ENCODE measurements at regions not wholly inside any gene's neighbourhood (a gene's known extent, or its start where the extent isn't known, plus 50 kb on each side); places are given as distances from the start of the nearest gene placed in this dataset.

GRCh38 chr20:56697476-56697875 is 68.4 kb downstream of the TFAP2C start:
- no peaks in the 10 kb centered on the region for H3K4me1 ChIP-seq
- no peaks in the 10 kb centered on the region for H3K27me3 ChIP-seq
- no peak for DNase-seq (ENCODE audit: low spot score in 2 of 2)
- no peak overlapping the region for H3K4me3 ChIP-seq
- intact Hi-C loops (cut with DNase I), result no loop called here
- no peaks in the 10 kb centered on the region for H3K9me3 ChIP-seq
- no peaks in the 10 kb centered on the region for H3K36me3 ChIP-seq
- no peak for TF ChIP-seq CTCF (IDR thresholded peaks at IDR 0.05)
- no peak overlapping the region for H3K27ac ChIP-seq

GRCh38 chr20:56698297-56698696 is 69.2 kb downstream of the TFAP2C start:
- Histone ChIP-seq H3K36me3 (no peaks in the 10 kb centered on the region), H3K27me3 (no peaks in the 10 kb centered on the region), H3K4me1 (no peaks in the 10 kb centered on the region), H3K27ac (no peak overlapping the region), H3K9me3 (no peaks in the 10 kb centered on the region), H3K4me3 (no peak overlapping the region)
- intact Hi-C loops (cut with DNase I), result no loop called here
- no peak for DNase-seq (ENCODE audit: low spot score in 2 of 2)
- TF ChIP-seq CTCF (IDR thresholded peaks at IDR 0.05), result no peak

DNA sequence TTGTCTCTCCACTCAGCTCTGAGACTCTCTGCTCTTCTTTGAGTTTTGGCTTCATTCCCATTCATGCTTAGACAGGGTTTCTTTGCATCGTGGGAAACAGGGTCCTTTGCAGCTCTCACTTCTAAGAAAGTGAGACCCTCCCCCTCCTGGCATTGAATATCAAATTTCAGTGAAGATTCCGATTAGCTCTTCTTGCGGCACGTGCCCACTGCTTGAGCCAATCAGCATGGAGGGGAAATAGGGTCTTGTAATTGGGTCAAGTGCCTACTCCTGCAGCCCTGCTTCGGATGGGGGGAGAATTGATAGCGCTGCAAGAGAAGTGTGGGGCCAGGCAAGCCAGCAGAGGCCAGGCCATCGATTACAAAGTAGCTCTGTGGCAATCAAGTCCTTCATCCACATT is 69.6 kb downstream of the TFAP2C start:
- no peaks in the 10 kb centered on the region for H3K36me3 ChIP-seq
- no peak for DNase-seq (ENCODE audit: low spot score in 2 of 2)
- no peaks in the 10 kb centered on the region for H3K9me3 ChIP-seq
- no peak overlapping the region for H3K27ac ChIP-seq
- no peak overlapping the region for H3K4me3 ChIP-seq
- no peaks in the 10 kb centered on the region for H3K27me3 ChIP-seq
- intact Hi-C loops (cut with DNase I), result no loop called here
- TF ChIP-seq CTCF (IDR thresholded peaks at IDR 0.05), result no peak
- H3K4me1 ChIP-seq, result no peaks in the 10 kb centered on the region

DNA sequence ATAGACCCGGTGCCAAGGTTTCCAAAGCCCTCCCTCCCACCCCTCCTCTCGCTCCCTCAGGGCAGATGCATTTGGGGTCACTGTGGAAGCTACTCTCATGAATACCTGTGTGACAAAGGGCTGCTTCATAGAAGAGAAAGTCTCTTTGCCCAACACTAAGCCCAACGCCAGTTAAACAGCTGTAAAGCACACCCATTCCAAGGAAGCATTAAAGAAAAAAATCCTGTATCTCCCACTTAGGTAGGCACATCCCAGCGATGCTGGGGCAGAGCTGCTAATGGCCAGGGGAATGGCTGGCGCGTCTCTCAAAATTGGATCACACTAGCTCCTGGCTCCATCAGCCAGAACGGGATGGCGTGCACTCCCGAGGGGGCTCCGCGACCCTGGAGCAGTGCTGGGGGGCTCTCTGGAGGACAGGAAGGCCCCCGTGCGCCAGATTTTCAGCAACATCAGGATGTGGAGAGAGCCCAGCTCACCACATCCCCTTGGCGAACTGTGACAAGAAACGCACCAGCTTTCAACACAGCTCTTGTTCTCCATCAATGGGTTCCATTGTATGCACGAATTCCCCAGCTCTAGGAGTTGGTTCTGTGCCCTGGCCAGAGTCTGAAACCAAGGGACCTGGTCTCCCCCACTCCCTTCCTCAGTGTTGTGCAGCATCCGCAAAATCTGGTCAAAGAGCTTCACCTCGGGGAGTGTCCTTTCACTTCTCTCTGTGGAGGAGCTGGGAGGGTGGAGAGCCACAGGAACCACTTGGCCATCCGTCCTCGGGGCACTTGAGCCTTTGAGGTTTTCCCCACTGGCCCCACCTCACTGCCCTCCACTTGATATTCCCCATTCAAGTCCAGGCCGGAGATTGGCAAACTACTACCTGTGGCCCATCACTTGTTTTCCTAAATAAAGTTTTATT is 74.1 kb downstream of the TFAP2C start:
- intact Hi-C loops (cut with DNase I), result no loop called here
- H3K27ac ChIP-seq, result no peak overlapping the region
- H3K36me3 ChIP-seq, result no peaks in the 10 kb centered on the region
- no peak overlapping the region for H3K4me3 ChIP-seq
- no peaks in the 10 kb centered on the region for H3K4me1 ChIP-seq
- H3K27me3 ChIP-seq, result no peaks in the 10 kb centered on the region
- no peak for DNase-seq (ENCODE audit: low spot score in 2 of 2)
- H3K9me3 ChIP-seq, result no peaks in the 10 kb centered on the region
- no peak for TF ChIP-seq CTCF (IDR thresholded peaks at IDR 0.05)

DNA sequence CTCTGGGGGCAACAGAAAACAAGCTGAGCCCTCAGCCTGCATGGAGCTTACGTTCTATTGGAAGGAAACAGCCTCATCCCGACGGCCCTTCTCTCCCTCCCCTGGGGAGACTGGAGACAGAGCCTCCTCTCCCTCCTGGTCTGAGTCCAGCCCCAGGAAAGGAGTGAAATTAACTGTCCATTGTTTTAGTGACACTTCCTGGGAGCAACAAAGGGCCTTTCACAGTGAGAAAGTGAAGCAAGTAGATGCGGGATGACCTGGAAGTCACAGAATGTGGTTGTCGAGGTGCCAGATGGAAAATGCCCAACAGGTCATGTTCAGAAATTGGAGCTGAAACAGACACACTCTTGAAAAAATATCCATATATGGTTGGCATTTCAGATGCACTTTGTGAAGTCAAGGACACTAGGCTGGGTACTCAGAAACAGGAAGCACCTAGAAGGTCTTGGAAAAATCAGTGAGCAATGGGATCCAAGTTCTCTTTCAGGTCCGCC is 77.8 kb downstream of the TFAP2C start:
- no peak overlapping the region for H3K4me3 ChIP-seq
- H3K4me1 ChIP-seq, result no peaks in the 10 kb centered on the region
- no peak for DNase-seq (ENCODE audit: low spot score in 2 of 2)
- no peaks in the 10 kb centered on the region for H3K27me3 ChIP-seq
- H3K27ac ChIP-seq, result no peak overlapping the region
- no peaks in the 10 kb centered on the region for H3K9me3 ChIP-seq
- H3K36me3 ChIP-seq, result no peaks in the 10 kb centered on the region
- TF ChIP-seq CTCF (IDR thresholded peaks at IDR 0.05), result no peak
- intact Hi-C loops (cut with DNase I), result no loop called here

All from ascending aorta (tissue), 2 donors.